GM12873 (cell line): ENCODE measurements at regions not wholly inside any gene's neighbourhood (a gene's known extent, or its start where the extent isn't known, plus 50 kb on each side); places are given as distances from the start of the nearest gene placed in this dataset.

Experiments used
- TF ChIP-seq, protein P1 (sequence below): IDR thresholded peaks from 2 replicates; pipeline ENCODE4 v1.5.1; 2012; ENCODE audit warnings: low read depth, mild to moderate bottlenecking, moderate library complexity, low read length, control low read depth; ENCODE audit not compliant: insufficient read depth; ENCODE audit errors: missing control alignments

DNA sequence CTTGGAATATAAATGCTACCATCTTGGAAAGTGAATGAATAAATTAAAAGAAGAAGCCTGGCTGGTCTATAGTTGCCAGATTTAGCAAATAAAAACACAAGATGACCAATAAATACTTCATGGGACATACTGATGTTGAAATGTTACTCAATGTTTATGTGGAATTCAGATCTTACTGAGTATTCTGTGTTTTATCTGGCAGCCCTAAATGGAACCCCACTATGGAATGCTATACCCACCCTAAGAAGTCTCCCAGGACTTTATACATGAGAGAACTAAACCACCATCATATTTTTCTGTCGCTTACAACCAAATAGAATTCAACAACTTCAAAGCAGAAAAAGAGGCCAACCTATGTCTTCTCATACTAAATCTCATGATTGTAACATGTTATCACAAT lies 177.6 kb upstream of the HMCN1 start:
- TF ChIP-seq, protein P1, sequence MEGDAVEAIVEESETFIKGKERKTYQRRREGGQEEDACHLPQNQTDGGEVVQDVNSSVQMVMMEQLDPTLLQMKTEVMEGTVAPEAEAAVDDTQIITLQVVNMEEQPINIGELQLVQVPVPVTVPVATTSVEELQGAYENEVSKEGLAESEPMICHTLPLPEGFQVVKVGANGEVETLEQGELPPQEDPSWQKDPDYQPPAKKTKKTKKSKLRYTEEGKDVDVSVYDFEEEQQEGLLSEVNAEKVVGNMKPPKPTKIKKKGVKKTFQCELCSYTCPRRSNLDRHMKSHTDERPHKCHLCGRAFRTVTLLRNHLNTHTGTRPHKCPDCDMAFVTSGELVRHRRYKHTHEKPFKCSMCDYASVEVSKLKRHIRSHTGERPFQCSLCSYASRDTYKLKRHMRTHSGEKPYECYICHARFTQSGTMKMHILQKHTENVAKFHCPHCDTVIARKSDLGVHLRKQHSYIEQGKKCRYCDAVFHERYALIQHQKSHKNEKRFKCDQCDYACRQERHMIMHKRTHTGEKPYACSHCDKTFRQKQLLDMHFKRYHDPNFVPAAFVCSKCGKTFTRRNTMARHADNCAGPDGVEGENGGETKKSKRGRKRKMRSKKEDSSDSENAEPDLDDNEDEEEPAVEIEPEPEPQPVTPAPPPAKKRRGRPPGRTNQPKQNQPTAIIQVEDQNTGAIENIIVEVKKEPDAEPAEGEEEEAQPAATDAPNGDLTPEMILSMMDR = no peak

DNA sequence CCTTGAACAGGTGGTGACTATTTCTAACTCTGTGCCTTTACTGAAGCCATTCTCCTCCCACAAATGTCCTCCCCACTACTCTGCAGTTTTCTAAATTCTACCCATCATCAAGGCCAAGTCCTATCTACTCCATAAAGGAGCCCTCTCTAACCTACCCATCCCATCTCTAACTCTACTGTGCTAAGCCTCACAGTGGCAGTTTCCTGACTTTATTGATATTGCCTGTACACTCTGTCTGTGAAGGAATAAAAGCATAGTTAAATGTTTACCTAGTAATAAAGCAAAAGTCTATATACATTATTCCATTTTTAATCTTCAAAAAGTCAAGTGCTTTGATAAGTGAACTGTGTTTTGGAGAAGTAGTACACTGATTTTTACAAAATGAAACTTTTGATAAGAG lies 178.4 kb upstream of the HMCN1 start:
- TF ChIP-seq, protein P1 = no peak

DNA sequence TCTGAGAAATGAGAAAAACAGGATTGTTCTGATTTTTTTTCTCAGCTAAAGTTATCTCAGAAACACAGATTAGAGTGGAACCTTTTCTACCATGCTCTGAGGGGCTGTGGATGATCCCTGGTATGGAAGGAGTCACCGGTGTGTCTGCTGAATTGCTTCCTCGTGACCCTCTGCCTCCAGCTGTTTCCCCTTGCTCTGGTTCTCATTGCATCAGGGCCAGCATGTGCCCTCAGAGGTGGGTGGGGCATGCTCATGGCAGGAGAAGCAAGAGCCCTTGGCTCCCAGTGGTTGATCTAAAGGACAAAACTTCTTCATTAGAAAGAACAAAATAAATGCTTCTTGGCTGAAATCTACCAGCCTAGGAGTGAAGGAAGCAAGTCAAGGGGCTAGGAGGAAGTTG lies 183.2 kb upstream of the HMCN1 start:
- TF ChIP-seq, protein P1 = no peak

- TF ChIP-seq, protein P1 = no peak
Measured at GRCh38 chr1:185549906-185550305, 184.3 kb upstream of the HMCN1 start.

DNA sequence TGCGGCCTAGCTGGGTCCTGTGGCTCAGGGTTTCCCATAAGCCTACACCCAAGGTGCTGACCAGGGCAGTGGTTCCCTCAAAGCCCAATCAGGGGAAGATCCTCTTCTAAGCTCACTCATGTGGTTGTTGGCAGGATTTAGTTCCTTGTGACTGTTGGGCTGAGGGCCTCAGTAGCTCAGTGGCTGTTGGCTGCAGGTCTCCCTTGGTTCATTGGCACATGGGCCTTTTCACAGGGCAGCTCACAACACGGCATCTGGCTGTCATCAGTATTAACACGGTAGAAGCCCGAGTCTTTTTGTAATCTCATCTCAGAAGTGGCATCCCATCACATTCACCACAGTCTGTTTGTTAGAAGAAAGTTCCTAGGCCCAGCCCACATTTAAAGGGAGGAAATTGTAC lies 188.2 kb upstream of the HMCN1 start:
- TF ChIP-seq, protein P1 = no peak

DNA sequence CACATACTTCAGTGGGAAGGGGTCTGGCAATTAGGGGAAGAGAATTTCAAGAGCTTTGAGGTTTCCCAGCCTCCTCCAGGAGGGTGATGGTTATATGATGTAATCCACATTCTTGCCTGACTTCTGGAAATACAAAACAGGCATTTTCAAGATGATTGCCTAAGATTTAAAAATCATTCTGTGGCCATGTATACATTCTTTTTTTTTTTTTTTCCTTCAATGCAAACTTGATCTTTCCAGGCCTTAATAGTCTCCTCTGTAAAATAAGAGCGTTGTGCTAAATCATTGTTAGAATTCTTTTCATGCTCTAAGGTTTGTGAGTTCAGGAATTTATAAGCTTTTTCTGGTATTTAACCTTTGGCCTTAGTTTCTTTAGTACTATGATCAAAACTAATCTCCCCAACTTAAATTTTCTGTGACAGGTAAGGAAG lies 192.3 kb upstream of the HMCN1 start:
- TF ChIP-seq, protein P1 = no peak

DNA sequence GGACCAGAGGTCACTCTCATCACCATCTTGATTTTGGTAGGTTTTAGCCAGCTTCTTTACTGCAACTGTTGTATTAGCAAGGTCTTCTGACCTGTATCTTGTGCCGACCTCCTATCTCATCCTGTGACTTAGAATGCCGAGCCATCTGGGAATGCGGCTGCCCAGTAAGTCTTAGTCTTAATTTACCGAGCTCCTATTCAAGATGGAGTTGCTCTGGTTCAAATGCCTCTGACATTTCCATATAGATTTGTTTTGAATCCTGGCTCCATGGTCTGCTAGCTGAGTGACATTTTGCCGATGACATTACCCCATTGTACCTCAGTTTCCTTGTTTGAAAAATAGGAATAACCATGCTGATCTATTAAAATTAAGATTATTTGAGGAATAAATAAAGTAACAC lies 193.9 kb upstream of the HMCN1 start:
- TF ChIP-seq, protein P1 = no peak

- TF ChIP-seq, protein P1 = no peak
Measured at GRCh38 chr1:185539277-185539943, 194.8 kb upstream of the HMCN1 start.
